ENCODE measurements at regions not wholly inside any gene's neighbourhood (a gene's known extent, or its start where the extent isn't known, plus 50 kb on each side); places are given as distances from the start of the nearest gene placed in this dataset.

DNA sequence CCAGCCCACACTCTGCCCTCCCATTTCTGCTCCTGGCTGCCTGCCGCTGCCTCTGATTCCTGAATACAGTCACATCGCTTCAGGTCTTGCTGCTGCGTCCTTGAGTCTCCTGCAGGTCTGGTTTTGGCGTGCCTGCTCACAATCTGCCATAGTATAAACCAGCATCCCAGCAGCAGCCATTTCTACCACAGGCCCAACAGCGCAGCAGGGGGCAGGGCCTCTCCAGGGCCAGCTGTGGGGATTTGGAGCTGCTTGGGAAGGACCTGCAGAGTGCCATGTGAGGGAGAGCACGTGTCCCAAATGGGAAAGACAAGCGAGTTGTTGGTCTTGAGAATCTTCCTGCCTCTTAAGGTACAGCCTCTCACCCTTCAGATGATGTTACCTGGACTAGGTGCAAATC, 398.3 kb upstream of the PPP2R3A start:
- Histone ChIP-seq H3K9me3 (ENCODE audit: control insufficient read depth, insufficient read depth, low read length) (no peaks in the 10 kb centered on the region; the same call in 1 of the 2 replicates), H3K27ac (ENCODE audit: insufficient read depth, low read length) (no peak overlapping the region), H2AK5ac (ENCODE audit: low read depth, low read length) (no peak overlapping the region), H4K91ac (ENCODE audit: insufficient read depth, low read depth, low read length) (no peak overlapping the region), H2AK9ac (replicated peaks; ENCODE audit: low read depth, low read length, poor library complexity) (no peak overlapping the region), H3K4ac (ENCODE audit: low read depth, low read length) (no peak overlapping the region), H3K14ac (replicated peaks; ENCODE audit: low read depth, low read length) (no peak overlapping the region), H3K79me1 (ENCODE audit: low read depth in 1 of 2, low read length in 2 of 2) (no peaks in the 10 kb centered on the region), H3K4me3 (ENCODE audit: insufficient read depth, low read depth, low read length) (no peak overlapping the region), H2BK15ac (ENCODE audit: low read depth, low read length) (no peak overlapping the region), H2BK120ac (ENCODE audit: low read depth, low read length) (no peak overlapping the region), H3K23ac (ENCODE audit: low read depth, low read length) (no peak overlapping the region), H3K56ac (ENCODE audit: extremely low read depth, insufficient read depth, low read length) (no peak overlapping the region), H3K4me2 (ENCODE audit: low read depth, low read length) (no peak overlapping the region), H3K9me1 (ENCODE audit: insufficient read depth, low read length) (no peaks in the 10 kb centered on the region), H2AFZ (replicated peaks; ENCODE audit: low read length, poor library complexity) (no peak overlapping the region), H3K18ac (ENCODE audit: low read depth, low read length) (no peak overlapping the region), H3K36me3 (ENCODE audit: control insufficient read depth, insufficient read depth, low read length) (no peaks in the 10 kb centered on the region), H3K27me3 (ENCODE audit: control insufficient read depth, insufficient read depth, low read length) (no peaks in the 10 kb centered on the region), H3K4me1 (ENCODE audit: control insufficient read depth, insufficient read depth, low read length) (no peaks in the 10 kb centered on the region), H4K20me1 (ENCODE audit: insufficient read depth, low read length) (no peaks in the 10 kb centered on the region), H4K8ac (ENCODE audit: low read depth in 2 of 2, low read length in 2 of 2) (no peak overlapping the region), H2BK5ac (ENCODE audit: low read depth, low read length, poor library complexity, severe bottlenecking) (no peak overlapping the region), H4K5ac (ENCODE audit: low read depth, low read length) (no peak overlapping the region), H2BK20ac (ENCODE audit: low read depth, low read length) (no peak overlapping the region), H3K9ac (ENCODE audit: low read depth, low read length) (no peak overlapping the region)
- POLR2A ChIA-PET (ENCODE audit: unreplicated experiment) = no interaction called here
- TF ChIP-seq, protein P1, sequence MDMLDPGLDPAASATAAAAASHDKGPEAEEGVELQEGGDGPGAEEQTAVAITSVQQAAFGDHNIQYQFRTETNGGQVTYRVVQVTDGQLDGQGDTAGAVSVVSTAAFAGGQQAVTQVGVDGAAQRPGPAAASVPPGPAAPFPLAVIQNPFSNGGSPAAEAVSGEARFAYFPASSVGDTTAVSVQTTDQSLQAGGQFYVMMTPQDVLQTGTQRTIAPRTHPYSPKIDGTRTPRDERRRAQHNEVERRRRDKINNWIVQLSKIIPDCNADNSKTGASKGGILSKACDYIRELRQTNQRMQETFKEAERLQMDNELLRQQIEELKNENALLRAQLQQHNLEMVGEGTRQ (IDR thresholded peaks at IDR 0.05; ENCODE audit: low read depth, low read length) = no peak
- TF ChIP-seq SMC3 (IDR thresholded peaks at IDR 0.05; ENCODE audit: low read depth, low read length) (no peak), BHLHE40 (IDR thresholded peaks at IDR 0.05; ENCODE audit: low read depth, low read length) (no peak), CEBPB (IDR thresholded peaks at IDR 0.05; ENCODE audit: low read depth, low read length) (no peak), FOS (IDR thresholded peaks at IDR 0.05; ENCODE audit: low read depth, low read length) (no peak)
- in situ Hi-C loops (cut with MboI; ENCODE audit: low sequenced_read_pairs) (no loop called here), intact Hi-C loops (cut with micrococcal nuclease) (no loop called here), dilution Hi-C loops (cut with HindIII; ENCODE audit: low sequenced_read_pairs, unreplicated experiment) (no loop called here)
- no TSS peak for BruUV-seq (replicated peaks)
- DNase-seq = no peak
- ATAC-seq (ENCODE audit: low read depth) = no peak
- 83% methylated on average over 3 of the region's 7 CpGs; no CpG with 5 or more reads in 1 of the 2 experiments for WGBS, 2 experiments (ENCODE audit: extremely low coverage in 2 of 2, insufficient read length in 1 of 2)
- CTCF ChIA-PET = no interaction called here
